ENCODE measurements at regions not wholly inside any gene's neighbourhood (a gene's known extent, or its start where the extent isn't known, plus 50 kb on each side); places are given as distances from the start of the nearest gene placed in this dataset.

GRCh38 chrX:40462795-40463194, 118.0 kb upstream of the ATP6AP2 start:
- Histone ChIP-seq H3K36me3 (ENCODE audit: insufficient read depth, low read length) (no peaks in the 10 kb centered on the region), H2AFZ (ENCODE audit: low read depth, low read length) (no peak overlapping the region), H3K4me1 (ENCODE audit: insufficient read depth, low read length) (peaks cover 11% of the 10 kb centered on the region), H3K9me3 (ENCODE audit: low read length) (peaks cover 1% of the 10 kb centered on the region), H3K4me3 (ENCODE audit: low read length) (no peak overlapping the region), H3K27me3 (ENCODE audit: insufficient read depth, low read length) (no peaks in the 10 kb centered on the region)

DNA sequence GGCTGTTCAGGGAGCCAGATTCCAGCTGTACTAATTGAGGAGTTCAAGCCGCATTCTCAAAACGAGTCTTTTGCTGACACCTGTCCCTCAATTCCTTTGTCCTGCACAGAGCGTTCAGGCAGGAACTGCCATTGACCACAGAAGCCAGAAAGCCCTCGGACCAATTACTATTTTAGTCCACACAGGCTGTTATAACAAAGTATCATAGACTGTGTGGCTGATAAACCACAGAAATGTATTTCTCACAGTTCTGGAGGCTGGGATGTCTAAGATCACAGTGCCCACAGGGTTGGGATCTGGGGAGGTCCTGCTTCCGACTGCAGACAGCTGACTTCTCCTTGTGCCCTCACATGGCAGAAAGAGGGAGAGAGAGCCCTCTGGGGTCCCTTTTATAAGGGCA, 119.8 kb upstream of the ATP6AP2 start:
- Histone ChIP-seq H3K4me3 (ENCODE audit: low read length) (no peak overlapping the region), H3K36me3 (ENCODE audit: insufficient read depth, low read length) (no peaks in the 10 kb centered on the region), H3K4me1 (ENCODE audit: insufficient read depth, low read length) (peaks cover 16% of the 10 kb centered on the region), H2AFZ (ENCODE audit: low read depth, low read length) (no peak overlapping the region), H3K9me3 (ENCODE audit: low read length) (peaks cover 4% of the 10 kb centered on the region), H3K27me3 (ENCODE audit: insufficient read depth, low read length) (no peaks in the 10 kb centered on the region)

GRCh38 chrX:40459571-40460158, 121.1 kb upstream of the ATP6AP2 start:
- Histone ChIP-seq H3K27me3 (ENCODE audit: insufficient read depth, low read length) (no peaks in the 10 kb centered on the region), H3K4me3 (ENCODE audit: low read length) (no peak overlapping the region), H2AFZ (ENCODE audit: low read depth, low read length) (no peak overlapping the region), H3K4me1 (ENCODE audit: insufficient read depth, low read length) (peaks cover 18% of the 10 kb centered on the region), H3K36me3 (ENCODE audit: insufficient read depth, low read length) (no peaks in the 10 kb centered on the region), H3K9me3 (ENCODE audit: low read length) (peaks cover 4% of the 10 kb centered on the region)

DNA sequence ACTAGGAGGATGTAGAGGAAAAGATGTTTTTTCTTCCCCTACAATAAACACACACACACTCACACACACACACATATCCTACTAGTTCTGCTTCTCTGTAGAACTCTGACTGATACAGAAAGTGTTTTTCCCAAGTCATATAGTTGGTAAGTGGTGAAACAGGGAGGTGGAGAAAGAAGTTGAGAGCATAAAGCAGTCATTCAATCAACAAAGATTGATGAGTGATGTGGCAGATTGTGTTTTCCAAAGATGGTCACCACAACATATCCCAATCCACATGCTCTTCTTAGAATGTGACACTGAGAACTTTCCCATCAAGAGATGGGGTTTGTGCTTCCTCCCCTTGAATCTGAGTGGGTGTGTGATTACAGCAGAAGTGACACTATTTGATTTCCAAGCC, 123.4 kb upstream of the ATP6AP2 start:
- H3K4me1 ChIP-seq (ENCODE audit: insufficient read depth, low read length) = peaks cover 18% of the 10 kb centered on the region
- H3K4me3 ChIP-seq (ENCODE audit: low read length) = no peak overlapping the region
- no peaks in the 10 kb centered on the region for H3K36me3 ChIP-seq (ENCODE audit: insufficient read depth, low read length)
- H2AFZ ChIP-seq (ENCODE audit: low read depth, low read length) = no peak overlapping the region
- no peaks in the 10 kb centered on the region for H3K27me3 ChIP-seq (ENCODE audit: insufficient read depth, low read length)
- H3K9me3 ChIP-seq (ENCODE audit: low read length) = peaks cover 4% of the 10 kb centered on the region

DNA sequence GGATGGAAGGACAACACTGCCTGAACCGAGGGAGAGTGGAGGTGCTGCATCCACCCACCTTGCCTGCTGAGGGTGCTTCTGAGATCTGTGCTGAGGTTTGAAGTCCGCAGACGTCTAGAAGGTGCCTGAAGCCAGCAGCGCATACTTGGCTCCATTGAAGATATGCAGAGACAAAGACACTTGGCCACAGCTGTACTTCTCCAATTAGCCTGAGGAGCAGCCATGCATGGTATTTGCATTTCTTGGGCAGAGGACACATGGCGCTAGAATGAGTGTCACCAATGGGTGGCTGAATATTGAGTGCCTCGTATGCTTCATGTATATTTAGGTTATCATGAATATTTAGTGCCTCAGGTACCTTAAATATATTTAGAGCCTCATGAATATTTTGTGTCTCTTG, 128.7 kb upstream of the ATP6AP2 start:
- H3K27me3 ChIP-seq (ENCODE audit: insufficient read depth, low read length) = no peaks in the 10 kb centered on the region
- no peak overlapping the region for H2AFZ ChIP-seq (ENCODE audit: low read depth, low read length)
- no peaks in the 10 kb centered on the region for H3K9me3 ChIP-seq (ENCODE audit: low read length)
- H3K4me3 ChIP-seq (ENCODE audit: low read length) = no peak overlapping the region
- H3K4me1 ChIP-seq (ENCODE audit: insufficient read depth, low read length) = peaks cover 15% of the 10 kb centered on the region
- H3K36me3 ChIP-seq (ENCODE audit: insufficient read depth, low read length) = no peaks in the 10 kb centered on the region

DNA sequence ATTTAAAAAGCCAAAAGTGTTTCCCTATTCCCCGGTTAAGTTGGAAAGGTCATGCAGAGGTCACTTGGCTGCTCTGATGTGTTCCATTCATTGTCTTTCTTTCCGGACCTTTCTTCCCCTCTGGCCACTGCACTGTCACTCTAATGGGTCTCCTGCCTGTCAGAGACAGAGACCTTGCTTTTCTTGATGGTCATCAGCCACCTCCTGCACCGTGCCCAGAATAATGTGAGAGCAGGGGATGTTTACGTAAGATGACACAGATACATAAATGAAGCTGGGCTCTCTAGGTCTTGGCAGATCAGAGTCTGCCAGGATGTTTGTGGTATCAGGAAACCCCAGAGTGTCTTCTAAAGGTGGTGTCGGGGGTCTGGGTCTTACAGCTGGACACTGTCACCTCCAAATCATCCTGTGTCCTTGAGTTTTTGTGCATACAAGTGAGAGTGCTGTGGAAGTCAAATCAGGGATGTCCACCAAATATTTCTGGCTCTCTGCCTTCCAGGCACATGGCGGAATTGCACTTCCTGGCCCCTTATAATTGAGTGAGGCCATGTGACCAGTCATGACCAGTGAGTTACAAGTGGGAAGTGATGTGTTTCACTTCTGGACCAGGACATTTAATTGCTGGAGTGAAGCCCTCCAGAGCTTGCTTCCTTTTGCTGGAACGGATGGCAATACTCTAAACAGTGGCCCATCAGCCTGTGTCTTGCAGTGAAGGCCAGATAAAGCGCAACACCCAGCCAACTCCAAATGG, 130.6 kb upstream of the ATP6AP2 start:
- Histone ChIP-seq H3K4me3 (ENCODE audit: low read length) (no peak overlapping the region), H3K27me3 (ENCODE audit: insufficient read depth, low read length) (no peaks in the 10 kb centered on the region), H3K4me1 (ENCODE audit: insufficient read depth, low read length) (peaks cover 20% of the 10 kb centered on the region), H3K9me3 (ENCODE audit: low read length) (no peaks in the 10 kb centered on the region), H2AFZ (ENCODE audit: low read depth, low read length) (no peak overlapping the region), H3K36me3 (ENCODE audit: insufficient read depth, low read length) (no peaks in the 10 kb centered on the region)

DNA sequence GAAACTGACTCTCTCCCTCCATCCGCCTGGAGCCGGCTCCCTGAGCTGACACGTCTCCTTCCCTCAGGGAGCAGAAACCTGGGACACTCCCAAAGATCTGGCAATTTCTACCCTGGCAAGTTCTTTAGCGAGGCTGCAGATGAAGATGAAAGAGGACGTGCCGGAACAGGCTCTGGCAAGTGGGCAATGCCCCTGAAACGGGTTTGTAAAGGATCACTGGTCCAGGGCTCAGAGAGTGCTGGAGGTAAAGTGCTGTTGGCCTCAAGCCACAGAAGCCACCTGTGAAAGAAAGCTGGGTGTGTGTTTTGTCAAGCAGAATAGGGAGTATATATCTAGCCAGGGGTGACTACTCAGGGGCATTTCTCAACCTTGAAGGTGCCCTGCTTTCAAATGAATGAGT, 131.4 kb upstream of the ATP6AP2 start:
- H2AFZ ChIP-seq (ENCODE audit: low read depth, low read length) = no peak overlapping the region
- H3K4me1 ChIP-seq (ENCODE audit: insufficient read depth, low read length) = peaks cover 24% of the 10 kb centered on the region
- H3K4me3 ChIP-seq (ENCODE audit: low read length) = no peak overlapping the region
- H3K36me3 ChIP-seq (ENCODE audit: insufficient read depth, low read length) = no peaks in the 10 kb centered on the region
- no peaks in the 10 kb centered on the region for H3K27me3 ChIP-seq (ENCODE audit: insufficient read depth, low read length)
- H3K9me3 ChIP-seq (ENCODE audit: low read length) = no peaks in the 10 kb centered on the region

DNA sequence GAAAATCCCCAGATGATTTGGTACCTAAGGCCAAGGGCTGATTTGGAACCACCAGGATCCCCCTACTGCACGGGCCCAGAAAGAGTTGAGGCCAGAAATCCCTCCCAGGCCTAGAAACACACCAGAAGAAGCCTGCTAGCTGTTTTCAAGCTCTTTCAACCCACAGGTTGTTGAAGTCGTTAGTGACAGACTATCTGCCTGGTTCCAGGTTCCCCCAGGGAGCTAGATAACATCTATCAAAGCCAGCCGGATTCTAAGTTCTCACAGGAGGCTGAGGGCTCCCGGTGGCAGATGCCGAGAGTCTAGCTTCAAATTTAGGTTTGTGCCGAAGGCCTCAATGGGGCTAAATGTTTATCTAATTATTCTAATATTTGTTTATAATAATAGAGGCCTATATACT, 132.0 kb upstream of the ATP6AP2 start:
- Histone ChIP-seq H3K36me3 (ENCODE audit: insufficient read depth, low read length) (no peaks in the 10 kb centered on the region), H3K9me3 (ENCODE audit: low read length) (no peaks in the 10 kb centered on the region), H3K4me3 (ENCODE audit: low read length) (no peak overlapping the region), H2AFZ (ENCODE audit: low read depth, low read length) (no peak overlapping the region), H3K27me3 (ENCODE audit: insufficient read depth, low read length) (no peaks in the 10 kb centered on the region), H3K4me1 (ENCODE audit: insufficient read depth, low read length) (peaks cover 30% of the 10 kb centered on the region)

GRCh38 chrX:40446921-40447320, 133.8 kb upstream of the ATP6AP2 start:
- Histone ChIP-seq H3K9me3 (ENCODE audit: low read length) (no peaks in the 10 kb centered on the region), H3K36me3 (ENCODE audit: insufficient read depth, low read length) (no peaks in the 10 kb centered on the region), H3K4me3 (ENCODE audit: low read length) (no peak overlapping the region), H3K27me3 (ENCODE audit: insufficient read depth, low read length) (no peaks in the 10 kb centered on the region), H3K4me1 (ENCODE audit: insufficient read depth, low read length) (peaks cover 31% of the 10 kb centered on the region), H2AFZ (ENCODE audit: low read depth, low read length) (no peak overlapping the region)

DNA sequence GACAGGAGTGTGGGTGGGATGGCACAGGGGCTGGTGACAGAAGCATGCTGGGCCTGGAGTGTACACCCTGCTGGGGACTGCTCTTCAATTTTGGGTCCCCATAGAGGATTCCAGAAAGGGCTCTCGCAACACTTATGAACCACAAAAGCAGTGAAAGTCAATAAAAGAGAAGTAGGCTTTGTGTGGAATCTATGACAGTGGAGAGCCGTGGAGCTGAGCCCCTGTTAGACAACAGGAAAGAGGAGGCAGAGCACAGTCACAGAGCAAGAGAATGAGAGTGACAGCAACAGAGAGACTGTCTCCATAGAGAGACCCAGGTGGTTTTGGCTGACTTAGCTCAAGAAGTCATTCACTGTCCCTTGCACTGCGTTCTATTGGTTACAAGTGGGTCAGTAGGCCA, 135.1 kb upstream of the ATP6AP2 start:
- Histone ChIP-seq H3K27me3 (ENCODE audit: insufficient read depth, low read length) (no peaks in the 10 kb centered on the region), H3K4me1 (ENCODE audit: insufficient read depth, low read length) (peaks cover 40% of the 10 kb centered on the region)

GRCh38 chrX:40444798-40445496, 135.8 kb upstream of the ATP6AP2 start:
- H3K27me3 ChIP-seq (ENCODE audit: insufficient read depth, low read length) = no peaks in the 10 kb centered on the region
- H2AFZ ChIP-seq (ENCODE audit: low read depth, low read length) = no peak overlapping the region
- no peak overlapping the region for H3K4me3 ChIP-seq (ENCODE audit: low read length)
- no peaks in the 10 kb centered on the region for H3K36me3 ChIP-seq (ENCODE audit: insufficient read depth, low read length)
- peaks cover 39% of the 10 kb centered on the region for H3K4me1 ChIP-seq (ENCODE audit: insufficient read depth, low read length)
- no peaks in the 10 kb centered on the region for H3K9me3 ChIP-seq (ENCODE audit: low read length)

More for the DNA sequence above, 135.1 kb upstream of the ATP6AP2 start:
- no peaks in the 10 kb centered on the region for H3K9me3 ChIP-seq (ENCODE audit: low read length)
- H3K36me3 ChIP-seq (ENCODE audit: insufficient read depth, low read length) = no peaks in the 10 kb centered on the region
- no peak overlapping the region for H3K4me3 ChIP-seq (ENCODE audit: low read length)
- no peak overlapping the region for H2AFZ ChIP-seq (ENCODE audit: low read depth, low read length)

GRCh38 chrX:40444133-40444532, 136.6 kb upstream of the ATP6AP2 start:
- no peaks in the 10 kb centered on the region for H3K27me3 ChIP-seq (ENCODE audit: insufficient read depth, low read length)
- no peaks in the 10 kb centered on the region for H3K36me3 ChIP-seq (ENCODE audit: insufficient read depth, low read length)
- H3K4me3 ChIP-seq (ENCODE audit: low read length) = no peak overlapping the region
- peaks cover 37% of the 10 kb centered on the region for H3K4me1 ChIP-seq (ENCODE audit: insufficient read depth, low read length)
- no peaks in the 10 kb centered on the region for H3K9me3 ChIP-seq (ENCODE audit: low read length)
- no peak overlapping the region for H2AFZ ChIP-seq (ENCODE audit: low read depth, low read length)

- Histone ChIP-seq H3K36me3 (ENCODE audit: insufficient read depth, low read length) (no peaks in the 10 kb centered on the region), H3K27me3 (ENCODE audit: insufficient read depth, low read length) (no peaks in the 10 kb centered on the region), H3K9me3 (ENCODE audit: low read length) (no peaks in the 10 kb centered on the region), H2AFZ (ENCODE audit: low read depth, low read length) (no peak overlapping the region), H3K4me1 (ENCODE audit: insufficient read depth, low read length) (peaks cover 28% of the 10 kb centered on the region), H3K4me3 (ENCODE audit: low read length) (no peak overlapping the region)
These were observed 139.9 kb upstream of the ATP6AP2 start for GRCh38 chrX:40440866-40441265.

Data from neuron (in vitro differentiated cells).